ELR (cell line): ENCODE measurements at regions not wholly inside any gene's neighbourhood (a gene's known extent, or its start where the extent isn't known, plus 50 kb on each side); places are given as distances from the start of the nearest gene placed in this dataset.
"Not testable (repeated sequence)": the region's sequence is repeated elsewhere in the genome, so short reads cannot be mapped to it uniquely, and the experiment has no call there.

Source experiments
- DNase-seq: peaks from one replicate; pipeline ENCODE4 v3.0.0-alpha.2; 2015; ENCODE audit warnings: low read depth

DNA sequence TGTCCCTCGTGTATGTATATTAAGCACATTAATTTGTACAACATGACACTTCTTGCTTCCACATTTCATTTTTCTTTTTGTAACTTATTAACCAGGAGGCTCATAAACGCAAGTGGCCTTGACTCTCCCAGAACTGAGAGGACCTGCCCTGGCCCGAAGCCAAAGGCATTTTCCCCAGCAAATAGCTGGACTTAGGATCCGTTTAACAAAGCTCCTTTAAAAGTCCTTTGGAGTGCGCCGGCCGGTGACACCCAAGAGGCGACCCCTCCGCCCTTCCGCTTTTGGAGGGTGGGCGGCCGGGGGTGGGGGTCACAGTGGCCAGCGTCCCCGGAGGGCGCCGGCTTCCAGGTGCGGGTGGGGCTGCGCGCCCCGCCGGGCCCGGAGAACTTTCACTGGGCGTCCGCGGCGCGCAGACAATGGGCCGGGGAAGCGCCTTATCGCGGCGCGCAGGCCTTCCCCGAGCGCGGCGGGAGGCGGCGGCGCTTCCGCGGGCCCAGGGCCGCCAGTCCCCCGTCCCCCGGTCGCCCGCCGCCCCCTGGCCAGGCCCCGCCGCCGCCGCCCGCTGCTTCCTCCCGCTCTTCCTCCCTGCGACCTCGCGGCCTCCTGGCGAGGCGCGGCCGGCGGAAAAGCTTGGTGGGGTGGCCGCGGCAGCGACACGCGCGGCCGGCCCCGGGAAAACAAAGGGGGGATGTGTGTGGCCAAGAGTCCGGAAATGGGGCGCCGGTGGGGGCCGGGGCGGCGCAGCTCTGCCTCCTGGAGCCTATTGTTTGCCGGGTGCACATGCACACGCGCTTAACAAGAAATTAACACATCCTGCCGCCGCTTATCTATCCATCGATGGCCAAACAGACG, 613.4 kb downstream of the MCTP2 start:
- DNase-seq = no peak

DNA sequence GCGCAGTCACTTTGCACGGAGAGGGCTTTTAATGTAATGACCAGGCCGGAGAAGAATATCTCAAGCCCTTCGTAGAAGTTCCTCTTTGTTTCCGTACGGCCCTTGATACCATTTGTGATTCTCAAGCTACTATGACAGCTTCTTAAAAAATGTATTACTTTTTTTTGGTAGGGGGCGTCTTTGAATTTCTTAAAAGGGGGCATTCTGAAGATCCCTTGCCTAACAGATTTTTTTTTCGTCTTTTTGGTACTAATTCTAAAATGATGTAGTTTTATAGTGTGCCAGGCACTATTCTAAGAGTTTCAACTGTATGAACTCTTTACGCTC, 614.0 kb downstream of the MCTP2 start:
- no peak for DNase-seq

DNA sequence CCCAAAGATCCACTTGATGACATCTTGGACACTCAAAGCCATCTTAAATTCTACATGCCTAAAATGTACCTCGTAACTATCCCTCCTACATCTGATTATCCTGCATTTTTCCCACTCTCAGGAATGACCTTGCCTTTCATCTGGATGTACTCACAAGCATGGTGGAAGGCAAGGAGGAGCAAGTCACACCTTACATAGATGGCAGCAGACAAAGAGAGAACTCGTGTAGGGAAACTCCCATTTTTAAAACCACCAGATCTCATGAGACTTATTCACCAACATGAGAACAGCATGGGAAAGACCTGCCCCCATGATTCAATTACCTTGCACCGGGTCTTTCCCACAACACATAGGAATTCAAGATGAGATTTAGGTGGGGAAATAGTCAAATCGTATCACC, 616.0 kb downstream of the MCTP2 start:
- no peak for DNase-seq

DNA sequence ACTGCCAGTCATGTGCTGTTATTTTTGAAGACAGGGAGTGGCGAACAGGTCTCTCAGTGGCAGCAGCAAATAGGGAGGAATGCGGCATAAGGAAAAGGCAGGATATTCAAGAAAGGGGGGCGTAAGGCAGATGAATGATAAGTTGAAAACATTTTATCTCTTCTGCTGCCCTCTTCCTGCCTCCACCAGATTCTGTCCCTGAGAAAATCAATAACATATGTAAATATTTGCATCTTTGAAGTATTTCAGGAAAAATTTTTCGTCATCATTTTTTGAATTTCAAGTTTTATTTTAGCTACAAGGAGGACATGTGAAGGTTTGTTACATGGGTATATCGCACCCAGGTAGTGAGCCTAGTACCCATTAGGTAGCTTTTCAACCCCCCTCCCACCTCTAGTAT, 616.7 kb downstream of the MCTP2 start:
- no peak for DNase-seq

DNA sequence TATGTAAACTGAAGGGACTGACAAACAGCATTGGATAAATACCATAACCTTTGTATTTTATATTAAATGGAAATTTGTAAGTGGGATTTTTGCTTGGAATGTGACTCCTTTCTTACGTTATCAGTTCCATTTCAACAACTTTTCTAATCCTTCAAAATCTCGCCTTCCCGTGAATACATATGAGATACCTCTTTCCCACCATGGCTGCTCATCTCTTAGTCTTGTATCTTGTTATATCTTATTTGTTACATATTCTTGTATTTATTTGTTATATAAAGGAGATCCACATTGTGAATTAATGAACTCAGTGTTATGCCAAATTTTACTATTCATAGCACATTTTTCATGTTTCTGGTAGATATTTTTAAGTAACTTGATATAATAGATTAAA, 623.7 kb downstream of the MCTP2 start:
- DNase-seq = no peak

DNA sequence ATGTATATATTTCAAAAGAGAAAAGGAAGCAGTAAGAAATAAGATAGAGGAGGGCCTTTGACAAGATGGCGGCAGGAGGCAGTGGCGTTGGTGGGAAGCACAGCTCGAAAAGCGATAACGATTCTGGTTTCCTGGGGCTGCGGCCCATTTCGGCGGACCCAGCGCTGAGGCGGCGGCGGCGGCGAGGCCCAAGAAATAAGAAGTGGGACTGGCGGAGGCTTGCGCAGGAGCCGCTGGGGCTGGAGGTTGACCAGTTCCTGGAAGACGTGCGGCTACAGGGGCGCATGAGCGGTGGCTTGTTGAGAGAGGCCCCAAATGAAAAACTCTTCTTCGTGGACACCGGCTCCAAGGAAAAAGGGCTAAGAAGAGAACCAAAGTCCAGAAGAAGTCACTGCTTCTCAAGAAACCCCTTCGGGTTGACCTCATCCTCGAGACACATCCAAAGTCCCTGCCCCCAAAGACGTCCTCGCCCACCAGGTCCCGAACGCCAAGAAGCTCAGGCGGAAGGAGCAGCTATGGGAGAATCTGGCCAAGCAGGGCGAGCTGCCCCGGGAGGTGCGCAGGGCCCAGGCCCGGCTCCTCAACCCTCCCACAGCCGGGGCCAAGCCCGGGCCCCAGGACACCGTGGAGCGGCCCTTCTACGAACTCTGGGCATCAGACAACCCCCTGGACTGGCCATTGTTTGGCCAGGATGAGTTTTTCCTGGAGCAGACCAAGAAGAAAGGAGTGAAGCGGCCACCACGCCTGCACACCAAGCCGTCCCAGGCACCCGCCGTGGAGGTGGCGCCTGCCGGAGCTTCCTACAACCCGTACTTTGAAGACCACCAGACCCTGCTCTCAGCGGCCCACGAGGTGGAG, 624.3 kb downstream of the MCTP2 start:
- DNase-seq = no peak

DNA sequence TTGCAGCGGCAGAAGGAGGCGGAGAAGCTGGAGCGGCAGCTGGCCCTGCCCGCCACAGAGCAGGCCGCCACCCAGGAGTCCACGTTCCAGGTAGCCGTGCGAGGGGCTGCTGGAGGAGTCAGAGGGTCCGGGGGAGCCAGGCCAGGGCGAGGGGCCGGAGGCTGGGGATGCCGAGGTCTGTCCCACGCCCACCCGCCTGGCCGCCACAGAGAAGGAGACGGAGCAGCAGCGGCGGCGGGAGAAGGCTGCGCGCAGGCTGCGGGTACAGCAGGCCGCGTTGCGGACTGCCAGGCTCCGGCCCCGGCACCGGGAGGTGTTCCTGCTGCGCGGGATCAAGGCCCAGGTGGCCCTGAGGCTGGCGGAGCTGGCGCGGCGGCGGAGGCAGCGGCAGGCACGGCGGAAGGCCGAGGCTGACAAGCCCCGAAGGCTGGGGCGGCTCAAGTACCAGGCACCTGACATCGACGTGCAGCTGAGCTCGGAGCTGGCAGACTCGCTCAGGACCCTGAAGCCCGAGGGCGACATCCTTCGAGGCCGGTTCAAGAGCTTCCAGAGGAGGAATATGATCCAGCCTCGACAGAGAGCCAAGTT, 625.0 kb downstream of the MCTP2 start:
- no peak for DNase-seq

DNA sequence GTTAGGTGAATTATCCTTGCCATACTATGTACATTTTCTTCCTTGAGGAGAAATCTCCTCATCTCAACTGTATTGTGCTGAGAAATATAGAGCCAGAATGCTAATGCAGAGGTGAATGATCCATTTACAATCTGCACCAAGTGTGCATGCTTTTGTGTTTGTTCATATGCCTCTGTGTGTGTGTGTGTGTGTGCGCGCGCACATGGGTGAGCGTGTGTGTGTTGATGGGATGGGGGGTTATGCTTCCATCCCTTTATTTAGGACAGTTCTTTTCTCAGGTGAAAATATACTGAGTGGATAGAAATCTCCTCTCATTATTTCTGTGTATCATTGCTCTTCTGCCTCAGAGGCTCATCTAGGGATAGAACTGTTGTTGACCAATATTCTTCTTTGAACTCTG, 626.1 kb downstream of the MCTP2 start:
- DNase-seq = no peak

DNA sequence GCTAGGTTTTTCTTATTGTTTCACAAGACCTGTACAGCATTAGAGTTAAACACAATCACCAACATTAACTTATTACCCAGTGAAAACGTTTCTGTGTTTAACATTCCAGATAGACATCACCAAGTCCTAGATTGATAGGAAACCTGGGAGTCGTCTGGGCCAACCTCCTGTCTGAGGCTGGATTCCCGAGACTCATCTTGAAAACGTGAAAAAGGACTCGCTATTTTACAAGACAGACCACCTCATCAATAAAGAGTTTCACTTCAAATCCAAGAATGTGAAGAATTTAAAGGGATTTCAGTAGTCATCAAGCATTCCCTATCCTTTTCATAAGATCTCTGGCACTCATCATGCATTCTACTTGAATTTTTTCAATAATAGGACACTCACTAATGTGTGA, 626.6 kb downstream of the MCTP2 start:
- no peak for DNase-seq

DNA sequence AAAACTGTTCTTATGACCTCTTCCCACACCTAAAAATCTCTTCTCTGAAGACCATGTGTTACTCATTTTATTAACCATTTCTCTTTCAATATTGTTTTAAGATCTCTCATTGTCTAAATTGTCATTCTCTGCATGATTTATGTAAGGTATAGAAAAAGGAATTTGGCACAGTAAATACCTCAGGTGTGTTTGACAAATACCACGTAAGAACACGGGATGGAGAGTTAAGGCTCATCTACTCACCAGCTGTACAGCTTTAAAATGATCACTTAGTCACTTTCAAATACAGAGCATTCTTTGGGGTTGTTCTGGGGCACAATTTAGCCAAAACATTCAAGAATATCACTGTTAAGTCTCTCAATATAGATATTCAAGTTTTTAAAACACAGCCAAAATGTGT, 627.1 kb downstream of the MCTP2 start:
- DNase-seq = no peak

DNA sequence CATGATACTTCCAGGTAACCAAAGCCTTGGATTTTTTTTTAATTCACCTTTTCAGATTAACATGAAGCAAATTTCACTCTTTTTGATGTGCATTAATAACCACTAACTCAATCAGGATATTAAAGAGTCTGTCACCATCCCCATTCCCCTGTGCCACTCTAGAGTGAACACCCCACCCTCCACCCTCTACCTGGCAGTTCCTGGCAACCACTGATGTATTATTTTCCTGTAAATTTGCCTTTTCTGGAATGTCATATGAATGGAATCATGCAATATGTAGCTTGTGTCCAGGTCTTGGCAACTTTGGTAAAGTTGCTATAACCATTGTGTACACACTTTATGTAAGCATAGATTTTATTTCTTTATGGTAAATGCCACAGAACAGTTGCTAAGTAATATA, 627.6 kb downstream of the MCTP2 start:
- no peak for DNase-seq

DNA sequence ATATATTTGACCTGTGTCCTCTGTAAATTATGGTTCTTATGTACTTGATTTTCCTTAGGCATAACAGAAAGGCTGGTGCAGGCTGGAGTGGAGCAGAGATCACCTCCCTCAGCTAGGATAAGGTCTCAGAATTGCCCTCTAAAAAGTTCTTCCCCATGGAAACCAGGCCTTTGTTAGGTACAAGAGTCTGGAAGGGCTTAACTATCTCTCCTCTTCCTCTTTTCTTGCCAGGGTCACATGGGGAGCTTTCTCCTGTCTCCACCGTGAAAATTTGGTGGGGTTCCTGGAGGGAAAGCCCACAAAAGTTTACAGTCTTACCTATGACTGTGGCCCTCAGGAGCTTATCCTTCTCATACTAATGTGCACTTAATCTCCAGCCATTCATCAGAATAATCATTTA, 633.2 kb downstream of the MCTP2 start:
- DNase-seq = no peak

DNA sequence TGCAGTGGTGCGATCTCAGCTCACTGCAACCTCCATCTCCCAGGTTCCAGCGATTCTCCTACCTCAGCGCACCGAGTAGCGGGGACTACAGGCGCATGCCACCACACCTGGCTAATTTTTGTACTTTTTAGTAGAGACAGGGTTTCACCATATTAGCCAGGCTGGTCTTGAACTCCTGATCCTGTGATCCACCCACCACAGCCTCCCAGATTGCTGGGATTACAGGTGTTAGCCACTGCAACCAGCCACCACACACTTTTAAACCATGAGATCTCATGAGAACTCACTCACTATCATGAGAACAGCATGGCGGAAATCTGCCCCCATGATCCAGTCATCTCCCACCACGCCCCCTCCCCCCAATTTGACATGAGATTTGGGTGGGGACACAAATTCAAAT, 636.9 kb downstream of the MCTP2 start:
- not testable (repeated sequence) for DNase-seq

DNA sequence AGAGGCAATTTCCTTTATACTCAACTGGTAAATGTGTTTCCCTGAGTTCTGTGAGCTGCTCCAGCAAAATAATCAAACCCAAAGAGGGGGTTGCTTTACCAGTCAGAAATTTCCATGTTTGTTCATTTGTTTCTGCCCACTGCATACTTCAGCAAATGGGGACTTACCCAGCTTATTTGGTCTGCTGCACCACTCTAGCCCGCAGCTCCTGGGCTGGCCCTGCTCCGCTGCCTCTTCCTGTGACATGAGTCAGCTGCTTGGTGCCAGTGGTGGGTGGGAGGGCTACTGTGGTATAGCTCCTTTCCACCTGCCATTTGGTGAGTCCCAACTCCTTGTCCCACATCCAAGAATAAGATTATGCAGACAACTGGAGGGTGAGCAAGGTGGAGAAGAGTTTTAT, 644.2 kb downstream of the MCTP2 start:
- no peak for DNase-seq

DNA sequence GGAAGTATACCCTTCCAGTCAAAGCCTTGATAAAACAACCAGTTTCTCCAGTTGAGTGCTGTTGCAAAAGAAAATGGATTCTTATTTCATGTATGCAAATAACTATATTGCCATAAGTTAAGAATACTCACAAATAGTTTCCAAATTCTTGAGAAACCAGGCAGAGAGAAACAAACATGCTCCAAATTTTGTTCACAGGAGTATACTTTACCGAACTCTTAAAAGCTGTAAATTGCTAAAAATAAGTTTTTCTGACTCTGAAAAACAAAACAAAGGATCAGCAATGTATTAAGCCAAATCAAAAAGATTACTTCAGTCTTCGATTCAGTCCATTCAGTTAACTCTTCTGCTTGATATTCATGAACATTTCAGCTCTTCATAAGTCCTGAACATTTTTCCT, 646.5 kb downstream of the MCTP2 start:
- no peak for DNase-seq

DNA sequence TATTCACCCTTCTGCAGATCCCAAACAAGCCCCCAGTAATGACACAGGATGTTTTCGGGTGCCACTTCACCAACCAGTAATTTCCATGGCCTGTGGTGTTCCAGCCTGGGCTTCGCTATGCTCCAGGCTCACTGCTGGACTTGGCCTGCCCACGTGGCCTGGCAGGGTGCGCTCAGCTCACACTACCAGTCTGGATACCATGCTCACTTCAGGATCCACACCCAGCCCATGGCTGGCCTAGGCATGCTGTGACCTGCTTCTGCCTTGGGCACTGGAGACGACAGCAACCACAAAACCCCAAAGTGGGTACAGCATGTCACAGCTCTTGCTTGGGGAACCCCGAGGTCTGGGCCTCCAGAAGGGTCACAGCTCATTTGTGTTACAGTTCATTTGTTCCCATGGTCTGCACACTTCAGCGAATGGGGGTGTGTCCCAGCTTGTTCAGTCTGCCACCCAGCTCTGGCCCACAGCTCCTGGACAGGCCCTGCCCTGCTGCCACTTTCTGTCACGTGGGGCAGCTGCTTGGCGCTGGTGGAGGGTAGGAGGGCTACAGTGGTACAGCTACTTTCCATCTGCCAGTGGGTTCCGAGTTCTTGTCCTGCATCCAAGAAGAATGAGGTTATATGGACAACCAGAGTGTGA, 650.8 kb downstream of the MCTP2 start:
- DNase-seq = no peak

DNA sequence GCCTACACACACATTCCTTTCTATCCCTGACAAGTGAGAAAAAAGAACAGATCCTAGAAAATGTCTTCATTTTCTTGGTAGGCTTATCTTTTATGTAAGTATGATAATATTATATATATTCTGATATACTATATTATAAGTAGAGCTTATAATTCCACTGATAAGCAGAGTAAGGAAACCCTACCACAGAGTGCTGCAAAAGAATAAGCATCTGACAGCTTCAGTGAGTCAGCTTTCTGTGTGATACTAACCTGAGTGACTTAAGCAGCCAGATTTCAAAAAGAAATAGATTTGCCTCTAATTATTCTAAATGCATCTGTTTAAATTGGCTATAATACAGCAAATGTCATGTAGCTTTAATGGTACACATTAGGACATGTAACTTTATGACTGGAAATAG, 656.0 kb downstream of the MCTP2 start:
- no peak for DNase-seq

DNA sequence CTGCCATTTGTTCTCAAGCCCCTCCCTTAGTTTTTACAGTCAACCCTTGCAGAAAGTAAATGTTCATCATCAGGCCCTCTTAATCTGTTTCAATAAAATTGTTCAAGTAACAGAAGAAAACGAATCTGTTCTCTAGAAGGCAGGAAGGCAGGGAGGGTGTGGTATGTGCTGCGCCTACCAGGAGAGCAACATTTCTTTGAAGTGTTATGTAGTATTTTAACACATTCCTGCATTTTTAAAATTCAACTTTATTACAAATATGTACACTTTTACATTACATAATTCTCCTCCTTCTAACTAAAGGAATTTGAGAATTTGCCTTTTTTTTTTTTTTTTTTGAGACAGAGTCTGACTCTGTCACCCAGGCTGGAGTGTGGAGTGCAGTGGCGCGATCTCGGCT, 657.8 kb downstream of the MCTP2 start:
- DNase-seq = no peak

DNA sequence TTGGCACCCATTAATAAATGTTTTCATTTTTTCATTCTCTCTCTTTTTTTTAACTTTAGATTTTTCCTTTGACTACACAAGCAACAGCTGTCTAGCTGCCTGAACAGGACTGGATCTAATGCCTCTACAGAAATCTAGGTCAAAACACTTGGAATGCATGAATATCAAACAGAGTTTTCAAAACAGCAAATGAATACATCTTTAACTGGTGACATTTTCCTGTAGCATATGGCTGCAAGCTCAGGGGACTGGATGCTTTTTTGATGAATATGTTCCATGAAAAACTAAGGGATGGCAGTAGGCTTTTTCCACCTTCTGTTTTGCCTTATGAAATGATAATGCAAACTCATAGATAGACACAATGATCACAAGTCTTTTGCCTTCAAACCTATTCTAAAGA, 661.7 kb downstream of the MCTP2 start:
- DNase-seq = no peak

DNA sequence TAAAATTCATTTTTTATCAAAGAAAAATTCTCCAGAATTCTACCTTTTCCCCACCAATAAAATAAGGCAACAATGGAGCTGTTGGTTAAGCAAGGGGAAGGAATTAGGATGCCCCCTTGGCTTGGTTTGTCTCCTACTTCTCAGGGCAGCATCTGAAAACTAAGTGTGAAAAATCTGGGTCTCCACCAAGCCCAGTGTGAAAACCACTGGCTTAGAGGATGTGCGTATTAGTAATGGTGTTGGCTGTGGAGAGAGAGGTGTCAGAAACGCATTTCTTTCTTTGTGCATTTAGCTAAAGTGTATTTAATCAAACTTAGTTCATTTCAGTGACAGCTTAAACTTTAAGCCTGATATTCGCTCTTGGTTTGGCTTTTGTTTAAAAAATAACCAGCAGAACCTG, 662.7 kb downstream of the MCTP2 start:
- DNase-seq = no peak

DNA sequence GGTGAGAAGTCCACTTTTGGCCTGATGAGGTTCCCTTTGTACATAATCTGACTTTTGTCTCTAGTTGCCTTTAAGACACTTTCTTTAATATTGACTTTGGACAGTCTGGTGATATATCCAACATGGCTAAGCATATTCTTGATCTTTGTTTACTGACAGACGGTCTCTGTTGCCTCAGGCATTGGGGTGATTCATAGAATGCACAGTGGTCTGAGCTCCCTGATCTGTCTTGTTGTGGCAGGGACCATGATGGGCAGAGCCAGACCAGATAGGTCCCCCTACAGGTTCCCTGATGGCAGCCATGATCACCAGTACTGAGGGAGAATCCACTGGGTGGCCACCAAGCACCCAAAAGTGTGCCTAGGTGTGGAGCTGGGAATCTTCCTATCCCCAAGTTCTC, 678.1 kb downstream of the MCTP2 start:
- DNase-seq = no peak

DNA sequence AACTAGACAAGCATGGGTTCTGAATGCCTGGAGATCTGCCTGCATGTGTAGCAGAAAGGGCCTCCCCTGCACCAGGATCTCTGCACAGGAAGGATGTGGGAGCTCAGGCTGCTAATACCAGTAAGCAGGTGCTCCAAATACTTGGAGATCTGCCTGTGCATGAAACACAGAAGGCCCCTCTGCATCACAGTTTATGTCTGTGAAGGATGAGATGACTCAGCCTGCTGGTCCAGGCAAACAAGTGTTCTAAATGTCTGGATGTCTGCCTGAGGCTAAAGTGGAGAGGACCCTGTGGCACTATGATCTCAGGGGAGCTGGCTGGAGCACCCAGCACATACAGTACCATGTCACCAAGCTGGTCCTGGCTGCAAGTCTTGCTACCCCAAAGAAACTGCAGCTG, 678.8 kb downstream of the MCTP2 start:
- no peak for DNase-seq

DNA sequence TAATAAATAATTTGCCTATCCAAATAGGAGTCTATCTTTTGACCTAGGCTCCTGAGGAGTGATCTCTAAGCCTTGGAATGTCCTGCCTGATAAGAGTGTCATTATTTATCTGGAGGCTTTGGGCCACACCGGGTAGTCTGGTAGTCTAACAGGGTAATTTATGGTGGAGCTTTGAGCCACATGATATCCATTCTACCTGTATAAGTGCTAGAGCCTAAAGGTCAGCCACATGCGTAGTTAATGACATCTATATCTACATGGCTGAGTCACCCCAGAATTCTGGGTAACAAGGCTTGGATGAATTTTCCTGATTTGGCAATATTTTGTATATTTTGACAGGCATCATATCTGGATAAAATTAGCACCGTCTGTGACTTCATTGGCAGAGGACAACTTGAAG, 681.4 kb downstream of the MCTP2 start:
- DNase-seq = no peak
